MM.1S (cell line): ENCODE measurements at regions not wholly inside any gene's neighbourhood (a gene's known extent, or its start where the extent isn't known, plus 50 kb on each side); places are given as distances from the start of the nearest gene placed in this dataset.

Experiments
- CTCF ChIP-seq: fragments of 300-600 bp; sonication (generic); IDR thresholded peaks from 2 replicates; pipeline ENCODE4 v1.5.1; 2016; ENCODE audit warnings: antibody characterized with exemption, low read length, mixed read lengths
- EZH2phosphoT487 ChIP-seq: fragments of 300-600 bp; sonication (generic); IDR thresholded peaks from 2 replicates; pipeline ENCODE4 v1.6.1; 2018; ENCODE audit warnings: antibody characterized with exemption, low read length

GRCh38 chr18:24793742-24794141 lies 333.3 kb downstream of the HRH4 start:
- TF ChIP-seq CTCF: no peak
- no peak for TF ChIP-seq EZH2phosphoT487
